Sigmoid colon (tissue), 4 donors: ENCODE measurements at regions not wholly inside any gene's neighbourhood (a gene's known extent, or its start where the extent isn't known, plus 50 kb on each side); places are given as distances from the start of the nearest gene placed in this dataset.

Experiments used
- EP300 ChIP-seq, 4 donors: sonication (generic); formaldehyde crosslinking; IDR thresholded peaks; one replicate each; pipeline ENCODE4 v1.6.1; 2017; ENCODE audit warnings: antibody characterized with exemption in 4 of 4
- POLR2A ChIP-seq, 2 donors: fragments of 450-650 bp; IDR thresholded peaks; one replicate each; pipeline ENCODE4 v1.6.1; 2016; ENCODE audit warnings: antibody characterized with exemption in 2 of 2, mild to moderate bottlenecking in 2 of 2, moderate library complexity in 2 of 2
- POLR2AphosphoS5 ChIP-seq, 4 donors: sonication (generic); formaldehyde crosslinking; IDR thresholded peaks; one replicate each; pipeline ENCODE4 v1.6.1; 2017; ENCODE audit warnings: antibody characterized with exemption in 4 of 4
- TF ChIP-seq, protein P1 (sequence below), 4 experiments: fragments of 450-650 bp in 3 of 4; fragments of 200-600 bp in 1 of 4; IDR thresholded peaks; one replicate each; pipeline ENCODE4 v1.5.1; 2016 to 2019; ENCODE audit warnings: antibody characterized with exemption in 4 of 4, mild to moderate bottlenecking in 3 of 4, moderate library complexity in 2 of 4

GRCh38 chr12:105570944-105571343, 240.5 kb downstream of the C12orf75 start:
- no peak for TF ChIP-seq POLR2A (IDR thresholded peaks at IDR 0.05)
- TF ChIP-seq, protein P1, sequence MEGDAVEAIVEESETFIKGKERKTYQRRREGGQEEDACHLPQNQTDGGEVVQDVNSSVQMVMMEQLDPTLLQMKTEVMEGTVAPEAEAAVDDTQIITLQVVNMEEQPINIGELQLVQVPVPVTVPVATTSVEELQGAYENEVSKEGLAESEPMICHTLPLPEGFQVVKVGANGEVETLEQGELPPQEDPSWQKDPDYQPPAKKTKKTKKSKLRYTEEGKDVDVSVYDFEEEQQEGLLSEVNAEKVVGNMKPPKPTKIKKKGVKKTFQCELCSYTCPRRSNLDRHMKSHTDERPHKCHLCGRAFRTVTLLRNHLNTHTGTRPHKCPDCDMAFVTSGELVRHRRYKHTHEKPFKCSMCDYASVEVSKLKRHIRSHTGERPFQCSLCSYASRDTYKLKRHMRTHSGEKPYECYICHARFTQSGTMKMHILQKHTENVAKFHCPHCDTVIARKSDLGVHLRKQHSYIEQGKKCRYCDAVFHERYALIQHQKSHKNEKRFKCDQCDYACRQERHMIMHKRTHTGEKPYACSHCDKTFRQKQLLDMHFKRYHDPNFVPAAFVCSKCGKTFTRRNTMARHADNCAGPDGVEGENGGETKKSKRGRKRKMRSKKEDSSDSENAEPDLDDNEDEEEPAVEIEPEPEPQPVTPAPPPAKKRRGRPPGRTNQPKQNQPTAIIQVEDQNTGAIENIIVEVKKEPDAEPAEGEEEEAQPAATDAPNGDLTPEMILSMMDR (IDR thresholded peaks at IDR 0.05) = no peak
- TF ChIP-seq POLR2AphosphoS5 (IDR thresholded peaks at IDR 0.05) = no peak
- no peak for TF ChIP-seq EP300 (IDR thresholded peaks at IDR 0.05)
